HG02885 (cell line): ENCODE measurements at regions not wholly inside any gene's neighbourhood (a gene's known extent, or its start where the extent isn't known, plus 50 kb on each side); places are given as distances from the start of the nearest gene placed in this dataset.

Experiments used
- ATAC-seq: cut with Tn5 transposase; IDR thresholded peaks from one replicate; pipeline ENCODE4 v1.9.1; 2021; ENCODE audit warnings: mild to moderate bottlenecking; ENCODE audit not compliant: unreplicated experiment, poor library complexity

DNA sequence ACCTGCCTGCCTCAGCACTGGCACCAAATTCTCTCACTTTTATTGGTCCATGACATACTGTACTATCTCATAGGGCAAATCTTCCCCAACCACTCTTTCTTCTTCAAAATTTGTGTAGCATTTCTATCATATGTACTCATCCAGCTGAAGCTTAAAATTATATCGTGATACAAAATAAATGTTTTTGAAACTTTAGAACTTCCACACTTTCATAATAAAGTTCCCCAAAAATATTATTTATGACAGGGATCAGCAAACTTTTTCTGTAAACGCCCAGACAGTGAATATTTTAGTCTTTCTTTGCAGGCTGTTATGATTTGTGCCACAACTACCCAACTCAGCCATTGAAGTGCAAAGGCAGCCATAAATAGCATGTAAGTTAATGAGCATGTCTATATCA is 76.2 kb upstream of the POU3F3 start:
- no peak for ATAC-seq

DNA sequence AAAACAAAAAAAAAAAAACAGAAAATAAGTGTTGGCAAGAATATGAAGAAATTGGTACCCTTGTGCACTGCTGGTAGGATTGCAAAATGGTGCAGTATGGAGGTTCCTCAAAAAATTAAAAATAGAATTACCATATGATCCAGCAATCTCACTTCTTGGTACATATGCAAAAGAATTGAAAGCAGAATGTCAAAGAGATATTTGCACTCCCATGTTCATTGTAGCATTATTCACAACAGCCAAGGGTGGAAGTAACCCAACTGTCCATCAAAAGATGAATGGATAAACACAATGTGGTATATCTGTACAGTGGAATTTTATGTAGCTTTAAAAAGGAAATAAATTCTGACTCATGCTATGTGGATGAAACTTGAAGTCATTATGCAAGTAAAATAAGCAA is 72.8 kb upstream of the POU3F3 start:
- no peak for ATAC-seq

DNA sequence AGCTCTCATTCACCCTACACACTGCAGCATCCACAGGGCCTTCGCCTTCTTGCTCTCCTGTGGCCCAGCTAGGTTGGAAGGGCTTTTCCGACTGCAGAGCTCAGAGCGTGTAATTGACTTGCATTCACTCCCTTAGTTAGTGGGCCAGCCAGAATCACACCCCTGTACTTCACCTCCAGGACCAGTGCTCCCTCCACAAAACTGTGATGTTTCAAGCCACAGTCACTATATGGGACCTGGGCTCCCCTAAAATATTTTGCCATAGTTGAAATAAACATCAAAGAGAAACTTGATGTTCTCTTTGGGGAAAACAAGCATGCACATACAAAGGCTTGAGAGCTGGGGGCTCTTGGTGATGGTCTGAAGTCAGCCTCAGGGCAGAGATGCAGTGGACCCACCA is 69.7 kb upstream of the POU3F3 start:
- no peak for ATAC-seq

DNA sequence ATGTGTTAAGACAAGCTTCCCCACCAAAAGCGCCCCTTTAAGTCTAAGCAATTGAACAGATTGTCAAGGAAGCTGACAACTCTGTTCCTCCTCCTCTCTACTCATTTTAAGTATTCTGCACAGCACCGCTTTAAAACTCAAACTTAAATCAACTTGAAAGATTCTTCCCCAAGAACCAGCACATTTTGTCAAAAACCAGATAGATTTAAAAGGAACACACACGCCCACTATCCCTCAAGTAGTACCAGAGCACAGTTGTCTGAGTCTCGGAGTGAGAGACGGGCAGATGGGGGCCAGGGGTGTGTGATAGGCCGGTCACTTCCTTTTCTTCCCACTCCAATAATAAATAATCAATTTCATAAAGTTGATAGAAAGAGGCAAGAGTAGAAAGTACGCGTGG is 67.7 kb upstream of the POU3F3 start:
- no peak for ATAC-seq

DNA sequence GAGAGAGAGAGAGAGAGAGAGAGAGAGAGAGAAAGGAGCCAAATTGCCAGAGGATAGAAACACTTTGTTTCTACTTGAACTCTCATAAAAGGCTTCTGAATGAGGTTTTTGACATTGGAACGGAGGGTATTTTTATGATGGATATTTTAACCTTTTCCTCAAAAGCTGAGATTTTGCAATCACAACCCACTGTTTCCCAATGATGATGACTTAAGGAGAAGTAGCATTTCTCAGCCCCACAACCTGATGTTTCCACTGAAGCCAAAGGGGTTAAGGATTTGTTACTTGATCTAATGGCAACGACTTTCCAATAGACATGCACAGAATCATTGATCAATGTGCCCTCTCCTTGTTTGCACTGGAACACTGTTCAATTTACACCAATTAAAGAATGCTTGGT is 67.1 kb upstream of the POU3F3 start:
- ATAC-seq, result no peak

DNA sequence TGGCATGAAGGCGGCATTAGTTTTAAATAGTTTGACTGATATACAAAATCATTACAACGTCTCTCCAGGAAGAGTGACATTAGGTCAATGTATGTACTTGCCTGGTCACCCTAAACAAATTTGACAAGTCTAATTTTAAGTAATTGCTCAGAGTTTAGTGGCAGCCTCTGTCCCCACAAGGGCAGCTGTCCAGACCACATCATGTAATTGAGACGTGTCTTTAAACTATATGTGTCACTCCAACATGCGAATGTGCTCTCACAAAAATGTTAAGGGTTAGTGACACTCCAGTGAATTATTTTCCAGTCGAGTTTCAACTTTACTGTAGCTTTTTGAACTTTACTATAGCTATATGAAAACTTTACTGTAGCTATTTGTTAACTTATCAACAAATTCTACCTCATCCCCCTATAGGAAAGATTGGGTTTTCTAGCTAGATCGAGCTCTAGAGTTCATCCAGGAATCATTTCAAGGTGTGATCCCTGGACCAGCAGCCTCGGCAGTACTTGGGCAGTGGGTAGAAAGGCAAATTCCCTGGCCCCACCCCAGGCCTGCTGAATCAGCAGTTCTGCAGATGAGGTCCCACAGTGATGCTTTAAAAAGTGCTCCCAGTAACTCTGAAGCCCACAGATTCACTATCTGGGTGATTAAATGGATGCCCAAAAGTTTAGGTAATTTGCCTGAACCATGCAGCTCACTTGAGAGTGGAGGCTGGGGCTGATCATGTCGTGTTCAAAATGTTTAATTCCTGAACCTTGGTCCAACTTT is 66.4 kb upstream of the POU3F3 start:
- no peak for ATAC-seq

DNA sequence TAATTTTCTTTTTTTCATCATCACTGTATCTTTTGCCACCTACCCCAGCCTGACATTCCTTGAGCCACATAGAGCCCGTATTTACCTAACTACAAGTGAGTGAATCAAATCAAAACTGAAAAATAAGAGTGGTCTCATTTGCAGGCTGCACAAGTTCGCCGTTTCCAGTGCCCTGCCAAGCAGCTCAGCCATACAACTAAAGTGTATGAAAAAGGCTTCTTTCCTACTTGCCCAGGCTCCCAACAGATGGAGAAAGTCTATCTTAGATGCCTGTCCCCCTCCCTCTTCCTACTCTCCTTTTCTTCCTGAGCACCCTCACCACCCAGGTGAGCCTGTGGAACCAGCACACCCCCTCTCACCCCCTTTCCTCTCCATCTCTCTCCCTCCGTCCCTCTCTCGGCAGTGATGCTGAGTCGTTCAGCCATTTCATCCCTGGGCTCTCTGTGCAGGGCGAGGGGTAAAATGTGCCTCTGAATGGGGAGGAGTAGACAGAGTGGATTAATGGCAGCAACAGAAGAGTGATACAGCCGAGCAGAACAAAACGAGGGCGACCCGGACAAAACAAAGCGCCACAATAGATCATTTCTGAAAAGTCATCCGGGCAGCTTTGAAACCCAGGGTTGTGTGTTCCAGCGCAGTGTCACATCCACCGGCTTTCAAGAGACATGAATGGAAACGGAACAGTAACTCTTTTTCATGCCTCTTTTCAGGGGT is 65.0 kb upstream of the POU3F3 start:
- ATAC-seq, result no peak

DNA sequence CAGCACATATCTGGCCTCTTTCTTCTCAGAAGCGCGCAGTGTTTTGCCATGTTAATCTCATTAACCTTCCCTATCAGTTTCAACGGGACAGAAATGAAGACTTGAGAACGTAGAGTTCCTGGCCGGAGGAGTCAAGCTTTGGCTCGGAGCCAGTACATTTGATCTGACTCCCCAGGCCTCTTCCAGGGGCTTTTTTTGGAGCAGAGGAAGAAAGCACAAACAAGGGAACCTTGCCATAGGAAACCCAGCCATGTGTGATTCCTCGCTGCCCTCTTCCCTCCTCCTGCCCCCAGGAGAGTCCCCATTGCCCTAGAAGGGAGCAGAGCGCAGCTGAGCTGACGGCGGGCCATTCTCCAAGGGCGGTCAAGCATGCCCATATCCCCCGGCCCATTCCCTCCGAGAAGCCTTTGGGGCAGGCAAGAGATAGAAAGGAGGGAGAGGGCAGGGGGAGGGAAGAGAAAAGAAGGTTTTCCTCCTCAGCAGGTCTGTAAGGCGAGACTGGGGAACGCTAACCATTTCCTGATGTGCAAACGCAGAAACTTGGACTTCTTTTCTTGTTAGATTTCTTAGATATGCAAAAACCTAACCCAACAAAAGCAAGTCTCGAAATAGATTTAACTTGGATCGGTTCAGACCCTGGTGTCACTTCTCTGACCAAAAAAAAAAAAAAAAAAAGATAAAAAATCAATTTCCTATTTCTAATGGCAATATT is 63.7 kb upstream of the POU3F3 start:
- ATAC-seq, result no peak

DNA sequence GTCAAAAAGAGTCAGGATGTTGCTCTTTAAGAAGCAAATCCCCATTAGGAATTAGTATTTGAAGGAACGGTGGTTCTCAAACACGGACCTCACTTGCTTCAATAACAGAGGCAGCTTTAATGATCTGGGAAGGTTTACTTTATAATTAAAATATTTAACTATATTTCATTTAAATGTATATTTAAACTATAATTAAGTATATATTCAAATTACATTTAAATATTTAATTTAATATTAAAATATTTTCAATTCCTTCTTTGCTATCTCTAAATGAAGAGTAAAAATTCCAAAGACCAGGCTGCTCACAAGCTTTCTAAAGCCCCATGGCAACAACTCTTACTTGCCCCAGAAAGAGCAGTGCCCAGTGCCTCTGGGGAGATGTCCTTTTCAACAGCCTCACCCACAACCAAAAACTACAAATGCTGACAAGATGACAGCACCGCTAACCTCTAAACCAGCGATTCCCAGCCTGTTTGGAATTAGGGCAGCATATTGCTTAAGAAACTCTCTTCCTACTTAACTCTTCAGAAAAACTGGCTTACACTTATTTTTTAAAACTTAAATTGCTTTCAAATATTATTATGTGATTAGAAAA is 62.9 kb upstream of the POU3F3 start:
- ATAC-seq, result no peak

DNA sequence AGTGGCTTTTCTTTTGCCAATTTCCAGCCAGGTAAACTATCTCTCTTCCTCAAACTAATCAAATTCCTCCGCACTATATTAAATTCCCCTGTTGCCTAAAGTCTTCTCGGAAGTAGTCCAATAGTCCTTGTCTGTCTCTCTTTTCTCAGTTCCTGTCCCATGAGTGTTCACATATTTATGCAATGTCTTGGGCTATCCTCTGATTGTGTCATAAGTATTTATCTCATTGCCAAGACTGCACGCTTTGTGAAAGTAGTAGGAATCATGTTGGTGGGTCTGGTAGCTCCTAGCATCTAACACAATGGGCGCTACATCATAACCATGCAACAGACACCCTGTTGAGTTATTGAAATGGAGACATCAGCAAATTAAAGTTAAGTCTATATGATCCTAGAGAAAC is 59.9 kb upstream of the POU3F3 start:
- no peak for ATAC-seq

DNA sequence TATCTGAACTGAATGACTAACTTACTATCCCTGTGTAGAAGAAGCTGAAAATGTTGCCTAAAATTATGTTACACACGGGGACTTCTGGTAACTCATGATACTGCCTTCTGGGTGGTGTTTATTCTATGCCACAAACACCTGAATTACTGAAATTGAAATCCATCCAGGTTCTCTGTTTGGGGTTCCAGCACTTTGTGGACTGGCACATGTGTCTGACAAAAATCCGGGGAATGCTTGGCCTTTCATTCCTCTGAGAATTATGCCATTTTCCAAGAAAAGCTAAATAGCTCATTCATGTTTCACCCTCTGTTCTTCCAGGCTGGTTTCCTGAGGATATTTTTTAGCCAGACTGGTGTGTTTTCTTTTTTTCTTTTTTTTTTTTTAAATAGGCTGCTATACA is 59.5 kb upstream of the POU3F3 start:
- no peak for ATAC-seq
